Right hindlimb (tissue), 1 donor: ENCODE measurements at regions not wholly inside any gene's neighbourhood (a gene's known extent, or its start where the extent isn't known, plus 50 kb on each side); places are given as distances from the start of the nearest gene placed in this dataset.
"Not testable (repeated sequence)": the region's sequence is repeated elsewhere in the genome, so short reads cannot be mapped to it uniquely, and the experiment has no call there.

Experiments used
- DNase-seq: peaks from one replicate; pipeline ENCODE4 v3.0.0-alpha.2; 2018

GRCh38 chr18:51337406-51337805 is 139.9 kb upstream of the MEX3C start:
- no peak for DNase-seq

- DNase-seq, result no peak
Observed at GRCh38 chr18:51339856-51340255, 142.4 kb upstream of the MEX3C start.

- DNase-seq, result no peak
Observed at GRCh38 chr18:51340332-51340731, 142.9 kb upstream of the MEX3C start.

- no peak for DNase-seq
Observed at GRCh38 chr18:51342815-51343214, 145.3 kb upstream of the MEX3C start.

- DNase-seq, result no peak
Observed at GRCh38 chr18:51345848-51346391, 148.4 kb upstream of the MEX3C start.

GRCh38 chr18:51346404-51346803 is 148.9 kb upstream of the MEX3C start:
- no peak for DNase-seq

GRCh38 chr18:51350081-51350480 is 152.6 kb upstream of the MEX3C start:
- DNase-seq, result no peak

GRCh38 chr18:51355841-51356240 is 158.4 kb upstream of the MEX3C start:
- no peak for DNase-seq

- DNase-seq, result not testable (repeated sequence)
Observed at GRCh38 chr18:51360301-51360700, 162.8 kb upstream of the MEX3C start.

- no peak for DNase-seq
Observed at GRCh38 chr18:51361130-51361860, 163.8 kb upstream of the MEX3C start.

GRCh38 chr18:51363384-51363783 is 165.9 kb upstream of the MEX3C start:
- DNase-seq, result no peak

GRCh38 chr18:51370996-51371395 is 173.5 kb upstream of the MEX3C start:
- no peak for DNase-seq

GRCh38 chr18:51371929-51372328 is 174.4 kb upstream of the MEX3C start:
- no peak for DNase-seq

- DNase-seq, result no peak
Observed at GRCh38 chr18:51382081-51382480, 184.6 kb upstream of the MEX3C start.

- DNase-seq, result no peak
Observed at GRCh38 chr18:51383116-51383515, 185.6 kb upstream of the MEX3C start.

- DNase-seq, result no peak
Observed at GRCh38 chr18:51383711-51384110, 186.2 kb upstream of the MEX3C start.

- DNase-seq, result no peak
Observed at GRCh38 chr18:51385270-51385669, 187.8 kb upstream of the MEX3C start.

GRCh38 chr18:51390702-51391101 is 193.2 kb upstream of the MEX3C start:
- no peak for DNase-seq

GRCh38 chr18:51391215-51391614 is 193.7 kb upstream of the MEX3C start:
- DNase-seq, result no peak

- DNase-seq, result no peak
Observed at GRCh38 chr18:51391731-51392130, 194.2 kb upstream of the MEX3C start.

GRCh38 chr18:51397347-51397962 is 200.0 kb upstream of the MEX3C start:
- no peak for DNase-seq

- DNase-seq, result no peak
Observed at GRCh38 chr18:51398104-51398503, 200.6 kb upstream of the MEX3C start.

GRCh38 chr18:51399491-51400122 is 202.1 kb upstream of the MEX3C start:
- no peak for DNase-seq

- DNase-seq, result no peak
Observed at GRCh38 chr18:51400721-51401120, 203.2 kb upstream of the MEX3C start.
